Neuronal stem cell (in vitro differentiated cells): ENCODE measurements at regions not wholly inside any gene's neighbourhood (a gene's known extent, or its start where the extent isn't known, plus 50 kb on each side); places are given as distances from the start of the nearest gene placed in this dataset.

Experiments used
- DNase-seq: peaks from one replicate; pipeline ENCODE4 v3.0.0-alpha.2; 2013; ENCODE audit warnings: low spot score
- H2AFZ ChIP-seq: one replicate; pipeline ENCODE4 v1.6.1; 2013; ENCODE audit warnings: mild to moderate bottlenecking, low read length, inconsistent platforms
- H2AK5ac ChIP-seq: 2 replicates; pipeline ENCODE4 v1.6.1; 2013; ENCODE audit warnings: low read depth, mild to moderate bottlenecking, inconsistent platforms, low read length, moderate library complexity, mixed read lengths
- H2BK120ac ChIP-seq: 2 replicates; pipeline ENCODE4 v1.6.1; 2013; ENCODE audit warnings: low read depth, mild to moderate bottlenecking, inconsistent platforms, low read length, moderate library complexity, mixed read lengths
- H2BK12ac ChIP-seq: one replicate; pipeline ENCODE4 v1.6.1; 2013; ENCODE audit warnings: low read length, inconsistent platforms
- H2BK15ac ChIP-seq: 2 replicates; pipeline ENCODE4 v1.6.1; 2013; ENCODE audit warnings: mild to moderate bottlenecking, low read length, inconsistent platforms, mixed read lengths
- H2BK5ac ChIP-seq: one replicate; pipeline ENCODE4 v1.6.1; 2013; ENCODE audit warnings: inconsistent platforms, mild to moderate bottlenecking, low read length, moderate library complexity
- H3K14ac ChIP-seq: one replicate; pipeline ENCODE4 v1.6.1; 2013; ENCODE audit warnings: low read length, inconsistent platforms
- H3K18ac ChIP-seq: 2 replicates; pipeline ENCODE4 v1.6.1; 2013; ENCODE audit warnings: low read length, inconsistent platforms
- H3K23ac ChIP-seq: 2 replicates; pipeline ENCODE4 v1.6.1; 2013; ENCODE audit warnings: low read depth, mild to moderate bottlenecking, mixed read lengths, low read length, inconsistent platforms; ENCODE audit not compliant: poor library complexity
- H3K27ac ChIP-seq: replicated peaks from 3 replicates; pipeline ENCODE4 v1.5.1; 2013; ENCODE audit warnings: low read length, inconsistent platforms
- H3K27me3 ChIP-seq, 3 experiments: 2 replicates each; pipeline ENCODE4 v1.6.1; 2013; ENCODE audit warnings: low read length in 3 of 3, mild to moderate bottlenecking in 2 of 3, inconsistent platforms in 1 of 3, low read depth in 1 of 3, mixed read lengths in 1 of 3, moderate library complexity in 1 of 3; ENCODE audit not compliant: control insufficient read depth in 3 of 3, insufficient read depth in 3 of 3
- H3K36me3 ChIP-seq, 2 donors: replicated peaks in 1 of 2; 2 replicates each; pipeline ENCODE4 v1.6.1; 2013; ENCODE audit warnings: low read length in 2 of 2; ENCODE audit not compliant: control insufficient read depth in 2 of 2, insufficient read depth in 2 of 2
- H3K4ac ChIP-seq: 2 replicates; pipeline ENCODE4 v1.6.1; 2013; ENCODE audit warnings: inconsistent platforms, mild to moderate bottlenecking, low read length, moderate library complexity
- H3K4me1 ChIP-seq, 2 donors: 1 replicate in 1 of 2; 2 replicates in 1 of 2; pipeline ENCODE4 v1.6.1; 2013; ENCODE audit warnings: low read length in 2 of 2, low read depth in 1 of 2; ENCODE audit not compliant: control insufficient read depth in 2 of 2, insufficient read depth in 1 of 2
- H3K4me2 ChIP-seq: one replicate; pipeline ENCODE4 v1.6.1; 2013; ENCODE audit warnings: mild to moderate bottlenecking, low read length, inconsistent platforms; ENCODE audit not compliant: insufficient read depth, poor library complexity, severe bottlenecking
- H3K4me3 ChIP-seq, 2 donors: 2 replicates each; pipeline ENCODE4 v1.5.1; 2013; ENCODE audit warnings: low read length in 2 of 2, mild to moderate bottlenecking in 2 of 2, inconsistent platforms in 1 of 2, moderate library complexity in 1 of 2
- H3K79me1 ChIP-seq: one replicate; pipeline ENCODE4 v1.6.1; 2013; ENCODE audit warnings: low read depth, mild to moderate bottlenecking, inconsistent platforms, low read length, moderate library complexity
- H3K9ac ChIP-seq: one replicate; pipeline ENCODE4 v1.6.1; 2013; ENCODE audit warnings: mild to moderate bottlenecking, low read depth, low read length, inconsistent platforms; ENCODE audit not compliant: poor library complexity
- H3K9me3 ChIP-seq, 2 donors: replicated peaks in 1 of 2; 2 replicates each; pipeline versions ENCODE3 to v1.6.1; 2013; ENCODE audit warnings: low read length in 2 of 2, mild to moderate bottlenecking in 2 of 2, inconsistent platforms in 1 of 2, low read depth in 1 of 2, mixed read lengths in 1 of 2, moderate library complexity in 1 of 2; ENCODE audit not compliant: control insufficient read depth in 2 of 2, insufficient read depth in 1 of 2
- H4K8ac ChIP-seq: one replicate; pipeline ENCODE4 v1.6.1; 2013; ENCODE audit warnings: low read depth, mild to moderate bottlenecking, inconsistent platforms, low read length, moderate library complexity
- H4K91ac ChIP-seq: one replicate; pipeline ENCODE4 v1.6.1; 2013; ENCODE audit warnings: low read length, low read depth, mild to moderate bottlenecking, inconsistent platforms; ENCODE audit not compliant: poor library complexity
- WGBS, 2 donors: extraction: QIAGEN DNeasy Blood & Tissue Kit; methylation state at CpG; one replicate each; pipeline ENCODE4 v1.1.7; 2013; ENCODE audit warnings: missing lambda C conversion rate in 2 of 2, mixed read lengths in 1 of 2; ENCODE audit not compliant: insufficient read length in 2 of 2, insufficient replicate concordance in 1 of 2; ENCODE audit errors: extremely low coverage in 2 of 2; 5-methylcytosine and 5-hydroxymethylcytosine counted together

DNA sequence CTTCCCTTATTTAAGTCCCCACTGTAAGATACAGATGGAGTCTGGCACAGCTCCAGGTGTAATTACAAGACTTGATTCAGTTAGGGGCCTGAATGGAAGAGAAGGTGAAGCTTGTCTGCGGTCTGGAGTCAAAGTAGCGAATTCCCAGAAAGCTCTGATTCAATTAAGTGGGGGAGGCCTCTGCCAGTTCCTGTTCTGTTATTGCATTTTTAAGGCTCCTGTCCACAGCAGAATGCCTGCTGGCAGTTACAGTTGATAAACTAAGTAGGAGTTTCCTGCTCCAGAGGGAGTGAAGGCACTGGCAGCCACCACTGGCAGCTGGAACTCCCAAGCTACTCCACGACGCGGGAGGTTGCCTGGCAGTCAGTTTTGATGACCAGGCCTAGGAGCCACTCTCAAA, 181.1 kb downstream of the SOCS6 start:
- H2BK12ac ChIP-seq = no peak overlapping the region
- H3K9me3 ChIP-seq = no peaks in the 10 kb centered on the region
- no peak overlapping the region for H2BK5ac ChIP-seq
- H3K27me3 ChIP-seq = no peaks in the 10 kb centered on the region
- no peak overlapping the region for H3K23ac ChIP-seq
- no peak overlapping the region for H2AK5ac ChIP-seq
- WGBS, 2 donors = no CpG with 5 or more reads among the region's 5 CpGs
- H3K18ac ChIP-seq = no peak overlapping the region
- H2BK15ac ChIP-seq = no peak overlapping the region
- no peak overlapping the region for H3K4me3 ChIP-seq
- no peak overlapping the region for H3K27ac ChIP-seq
- no peaks in the 10 kb centered on the region for H3K79me1 ChIP-seq
- DNase-seq = no peak
- no peaks in the 10 kb centered on the region for H3K4me1 ChIP-seq
- no peaks in the 10 kb centered on the region for H3K36me3 ChIP-seq
- no peak overlapping the region for H3K4ac ChIP-seq
- no peak overlapping the region for H2BK120ac ChIP-seq
- H3K9ac ChIP-seq = no peak overlapping the region
- no peak overlapping the region for H3K4me2 ChIP-seq
- H3K14ac ChIP-seq = no peak overlapping the region
- no peak overlapping the region for H2AFZ ChIP-seq
- H4K8ac ChIP-seq = no peak overlapping the region
- H4K91ac ChIP-seq = no peak overlapping the region

DNA sequence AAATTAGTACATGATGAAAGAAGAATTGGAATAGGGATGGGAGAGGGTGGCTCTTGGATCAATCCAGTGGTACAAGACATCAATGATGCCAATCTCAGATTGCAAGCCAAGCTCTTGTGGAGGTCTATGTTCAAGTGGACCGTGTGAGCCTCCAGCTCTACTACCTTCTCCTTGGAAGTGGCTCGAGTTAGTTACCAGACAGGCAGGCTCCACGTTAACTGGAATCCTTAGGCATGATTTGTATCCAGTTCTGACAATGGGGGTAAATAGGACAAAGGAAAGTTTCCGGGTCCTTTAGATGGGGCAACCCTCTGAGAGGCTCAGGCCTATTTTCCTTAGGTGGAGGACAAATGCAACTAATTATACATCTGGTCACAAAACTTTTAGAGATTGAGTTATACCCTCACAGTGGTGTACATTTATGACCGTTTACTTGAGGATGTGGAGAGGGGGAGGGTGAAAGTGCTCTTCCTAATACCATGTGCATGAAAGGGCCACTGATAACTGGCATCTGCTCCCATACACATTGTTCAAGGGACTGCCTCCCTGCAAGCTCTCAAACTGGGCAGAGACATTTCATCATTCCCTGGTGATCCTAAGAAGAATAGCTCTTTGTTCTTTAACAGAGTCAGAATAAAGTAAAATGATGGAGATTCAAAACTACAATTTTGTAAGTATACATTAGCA, 180.2 kb downstream of the SOCS6 start:
- Histone ChIP-seq H2AFZ (no peak overlapping the region), H3K36me3 (no peaks in the 10 kb centered on the region), H2BK120ac (no peak overlapping the region), H3K4ac (no peak overlapping the region), H3K4me3 (no peak overlapping the region), H4K8ac (no peak overlapping the region), H2BK15ac (no peak overlapping the region), H2AK5ac (no peak overlapping the region), H3K27ac (no peak overlapping the region), H3K27me3 (peaks cover 0 to 4% (median 0%) of the 10 kb centered on the region in 3 experiments), H3K4me2 (no peak overlapping the region), H3K79me1 (no peaks in the 10 kb centered on the region), H3K4me1 (no peaks in the 10 kb centered on the region), H2BK12ac (no peak overlapping the region), H3K14ac (no peak overlapping the region), H3K18ac (no peak overlapping the region), H2BK5ac (no peak overlapping the region), H3K9ac (no peak overlapping the region), H3K9me3 (no peaks in the 10 kb centered on the region), H4K91ac (no peak overlapping the region), H3K23ac (no peak overlapping the region)
- WGBS, 2 donors = no CpG with 5 or more reads among the region's 5 CpGs
- DNase-seq = no peak

GRCh38 chr18:70464343-70465114, 175.7 kb downstream of the SOCS6 start:
- no peak overlapping the region for H3K18ac ChIP-seq
- H3K4me2 ChIP-seq = peak overlapping the region; percentile 43
- H3K4me3 ChIP-seq = peak overlapping the region; percentile 2 to 44
- H3K14ac ChIP-seq = no peak overlapping the region
- DNase-seq = peak; percentile 54
- no peaks in the 10 kb centered on the region for H3K9me3 ChIP-seq
- H3K4me1 ChIP-seq = no peaks in the 10 kb centered on the region
- H2AFZ ChIP-seq = peak overlapping the region; percentile 85
- H4K91ac ChIP-seq = no peak overlapping the region
- H2BK5ac ChIP-seq = no peak overlapping the region
- H2BK120ac ChIP-seq = no peak overlapping the region
- H3K27ac ChIP-seq = no peak overlapping the region
- no peak overlapping the region for H3K9ac ChIP-seq
- no peak overlapping the region for H3K23ac ChIP-seq
- whole genome bisulfite sequencing, 2 donors = no CpG with 5 or more reads among the region's 18 CpGs
- H2AK5ac ChIP-seq = no peak overlapping the region
- H3K36me3 ChIP-seq = no peaks in the 10 kb centered on the region
- peaks cover 0 to 11% (median 0%) of the 10 kb centered on the region in 3 experiments for H3K27me3 ChIP-seq
- no peak overlapping the region for H3K4ac ChIP-seq
- no peak overlapping the region for H4K8ac ChIP-seq
- H2BK12ac ChIP-seq = no peak overlapping the region
- no peak overlapping the region for H2BK15ac ChIP-seq
- H3K79me1 ChIP-seq = no peaks in the 10 kb centered on the region

DNA sequence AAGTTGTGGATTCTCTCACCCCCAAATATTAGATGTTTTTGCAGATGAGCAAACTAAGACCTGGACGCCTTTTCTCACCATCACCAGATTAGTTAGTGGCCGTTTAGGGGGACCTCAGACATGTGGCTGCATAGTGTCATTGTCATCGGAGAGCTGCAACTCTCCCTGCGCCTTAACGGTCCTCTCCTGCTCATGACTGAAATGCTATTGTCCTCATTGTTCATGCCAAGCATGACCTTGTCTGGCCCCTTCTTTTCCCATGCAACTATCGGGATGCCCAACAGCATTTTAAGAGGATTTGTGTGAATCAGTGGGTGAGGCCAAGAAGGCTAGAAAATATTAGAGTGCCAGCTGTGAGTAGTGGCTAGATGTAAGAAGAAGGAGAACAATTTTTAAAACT, 174.2 kb downstream of the SOCS6 start:
- peaks cover 0 to 11% (median 0%) of the 10 kb centered on the region in 3 experiments for H3K27me3 ChIP-seq
- H3K36me3 ChIP-seq = no peaks in the 10 kb centered on the region
- H3K9me3 ChIP-seq = no peaks in the 10 kb centered on the region
- H2AFZ ChIP-seq = no peak overlapping the region
- H4K91ac ChIP-seq = no peak overlapping the region
- no peaks in the 10 kb centered on the region for H3K4me1 ChIP-seq
- H2BK120ac ChIP-seq = no peak overlapping the region
- no peak overlapping the region for H2BK12ac ChIP-seq
- no peak overlapping the region for H3K23ac ChIP-seq
- H3K79me1 ChIP-seq = no peaks in the 10 kb centered on the region
- H3K14ac ChIP-seq = no peak overlapping the region
- DNase-seq = no peak
- no peak overlapping the region for H3K9ac ChIP-seq
- H3K4me2 ChIP-seq = no peak overlapping the region
- WGBS, 2 donors = no CpG with 5 or more reads among the region's 6 CpGs
- no peak overlapping the region for H4K8ac ChIP-seq
- no peak overlapping the region for H2BK15ac ChIP-seq
- no peak overlapping the region for H3K27ac ChIP-seq
- no peak overlapping the region for H2BK5ac ChIP-seq
- H2AK5ac ChIP-seq = no peak overlapping the region
- H3K4ac ChIP-seq = no peak overlapping the region
- no peak overlapping the region for H3K4me3 ChIP-seq
- no peak overlapping the region for H3K18ac ChIP-seq
